Endothelial cell of umbilical vein (primary cell): ENCODE measurements at regions not wholly inside any gene's neighbourhood (a gene's known extent, or its start where the extent isn't known, plus 50 kb on each side); places are given as distances from the start of the nearest gene placed in this dataset.

Source experiments
- BruUV-seq: library from RNA; stranded (reverse); fragments of 400-500 nt; replicated peaks from 2 replicates; lab custom pipeline; 2021; lab: Mats Ljungman, UMichigan
- CTCF ChIA-PET: fragments of 300-600, 350-600 bp; sonication (Branson Sonifier 250); formaldehyde crosslinking; loops from one replicate; lab custom pipeline; 2021; ENCODE audit warnings: antibody characterized with exemption, inconsistent platforms; lab: Charles Lee
- POLR2A ChIA-PET: fragments of 300-600, 350-600 bp; sonication (Branson Sonifier 250); formaldehyde crosslinking; loops from one replicate; lab custom pipeline; 2021; ENCODE audit warnings: antibody characterized with exemption, inconsistent platforms; lab: Charles Lee
- DNase-seq: peaks from one replicate; pipeline ENCODE4 v3.0.0-alpha.2; 2011; ENCODE audit warnings: low read depth, low spot score
- FAIRE-seq: peaks from 2 replicates; lab custom pipeline; 2011; peaks lifted over from hg19 to GRCh38; lab: Jason Lieb, UNC
- H2AFZ ChIP-seq: 2 replicates; pipeline ENCODE4 v1.6.0; 2012; ENCODE audit warnings: low read depth, low read length, control low read depth, inconsistent platforms
- H3K27ac ChIP-seq: 2 replicates; pipeline ENCODE4 v1.5.1; 2011; ENCODE audit warnings: low read depth, mild to moderate bottlenecking, control low read depth, low read length, moderate library complexity; ENCODE audit not compliant: insufficient read depth
- H3K27me3 ChIP-seq, 2 experiments: 2 replicates each; pipeline versions ENCODE4 v1.6.0 to v1.6.1; 2011; ENCODE audit warnings: low read length in 2 of 2, mixed read lengths in 1 of 2; ENCODE audit not compliant: control insufficient read depth in 2 of 2, insufficient read depth in 2 of 2
- H3K36me3 ChIP-seq, 2 experiments: 2 replicates in 1 of 2; 3 replicates in 1 of 2; pipeline ENCODE4 v1.5.1; 2011; ENCODE audit warnings: low read length in 2 of 2, mild to moderate bottlenecking in 1 of 2, moderate library complexity in 1 of 2; ENCODE audit not compliant: control insufficient read depth in 2 of 2, insufficient read depth in 2 of 2; ENCODE audit errors: extremely low read depth in 1 of 2
- H3K4me1 ChIP-seq: 3 replicates; pipeline ENCODE4 v1.5.1; 2011; ENCODE audit warnings: mild to moderate bottlenecking, low read length; ENCODE audit not compliant: control insufficient read depth, insufficient read depth; ENCODE audit errors: extremely low read depth
- H3K4me2 ChIP-seq: 2 replicates; pipeline ENCODE4 v1.6.1; 2011; ENCODE audit warnings: low read length, control low read depth, mixed read lengths; ENCODE audit not compliant: insufficient read depth
- H3K4me3 ChIP-seq, 3 experiments: fragments of 200-600 bp in 1 of 3; sonication (generic), shearing (Covaris generic) in 1 of 3; replicated peaks in 1 of 3; 2 replicates each; pipeline ENCODE4 v1.5.1; 2011 to 2016; ENCODE audit warnings: control low read depth in 3 of 3, low read length in 3 of 3, mild to moderate bottlenecking in 2 of 3, inconsistent platforms in 1 of 3, low read depth in 1 of 3, moderate library complexity in 1 of 3; ENCODE audit not compliant: insufficient read depth in 1 of 3
- H3K79me2 ChIP-seq: 2 replicates; pipeline ENCODE4 v1.6.0; 2012; ENCODE audit warnings: low read length, inconsistent platforms; ENCODE audit not compliant: control insufficient read depth, insufficient read depth
- H3K9ac ChIP-seq: replicated peaks from 2 replicates; pipeline ENCODE3; 2011; ENCODE audit warnings: low read length, control low read depth; ENCODE audit not compliant: insufficient read depth; ENCODE audit errors: extremely low read depth
- H3K9me1 ChIP-seq: replicated peaks from 3 replicates; pipeline ENCODE4 v1.6.0; 2011; ENCODE audit warnings: mild to moderate bottlenecking, low read length; ENCODE audit not compliant: control insufficient read depth, insufficient read depth; ENCODE audit errors: extremely low read depth
- H3K9me3 ChIP-seq: replicated peaks from 2 replicates; pipeline ENCODE4 v1.5.1; 2012; ENCODE audit warnings: low read length, inconsistent platforms; ENCODE audit not compliant: control insufficient read depth, insufficient read depth
- H4K20me1 ChIP-seq: replicated peaks from 2 replicates; pipeline ENCODE3; 2011; ENCODE audit warnings: mild to moderate bottlenecking, low read length; ENCODE audit not compliant: control insufficient read depth, insufficient read depth; ENCODE audit errors: extremely low read depth
- CTCF ChIP-seq, 2 donors: IDR thresholded peaks; 1 replicate in 1 of 2; 2 replicates in 1 of 2; pipeline ENCODE4 v1.5.1; 2011; ENCODE audit warnings: low read length in 2 of 2, mild to moderate bottlenecking in 2 of 2, moderate library complexity in 2 of 2, control low read depth in 1 of 2, inconsistent platforms in 1 of 2, low read depth in 1 of 2; ENCODE audit not compliant: insufficient read depth in 1 of 2; ENCODE audit errors: extremely low read depth in 1 of 2
- EZH2 ChIP-seq: IDR thresholded peaks from 2 replicates; pipeline ENCODE4 v1.6.1; 2012; ENCODE audit warnings: borderline replicate concordance, low read depth, mild to moderate bottlenecking, moderate library complexity, low read length, inconsistent platforms; ENCODE audit not compliant: severe bottlenecking
- FOS ChIP-seq: IDR thresholded peaks from 2 replicates; pipeline ENCODE4 v1.6.1; 2011; ENCODE audit warnings: mild to moderate bottlenecking, low read length, moderate library complexity, borderline replicate concordance; ENCODE audit not compliant: insufficient read depth
- GATA2 ChIP-seq: IDR thresholded peaks from 2 replicates; pipeline ENCODE4 v1.7.0; 2011; ENCODE audit warnings: low read depth, mild to moderate bottlenecking, moderate library complexity, mixed read lengths, low read length; ENCODE audit not compliant: insufficient read length, insufficient read depth
- JUN ChIP-seq: IDR thresholded peaks from 2 replicates; pipeline ENCODE4 v1.6.1; 2011; ENCODE audit warnings: borderline replicate concordance, low read depth; ENCODE audit not compliant: insufficient read length, insufficient read depth
- MAX ChIP-seq: IDR thresholded peaks from 2 replicates; pipeline ENCODE4 v1.6.1; 2011; ENCODE audit not compliant: insufficient read depth, insufficient read length
- POLR2A ChIP-seq: IDR thresholded peaks from 2 replicates; pipeline ENCODE4 v1.6.1; 2012; ENCODE audit warnings: low read depth, mild to moderate bottlenecking, control low read depth, low read length
- POLR2AphosphoS5 ChIP-seq: IDR thresholded peaks from 2 replicates; pipeline ENCODE4 v1.6.1; 2012; ENCODE audit warnings: low read depth, mild to moderate bottlenecking, control low read depth, low read length, moderate library complexity; ENCODE audit not compliant: insufficient read depth
- dilution Hi-C: fragments of 300-500 bp; cut with MboI; formaldehyde crosslinking; loops from one replicate; pipeline ENCODE4 v1.15.0; 2019; ENCODE audit warnings: low sequenced_read_pairs; ENCODE audit not compliant: extremely low pct_ligation_motif_present
- intact Hi-C: fragments of 100-400 bp; cut with micrococcal nuclease; formaldehyde crosslinking; loops from one replicate; pipeline ENCODE4 v1.10.0; 2022

GRCh38 chr3:118548434-118548833 is 486.2 kb downstream of the IGSF11 start:
- no peaks in the 10 kb centered on the region for H3K27me3 ChIP-seq
- H3K9ac ChIP-seq = no peak overlapping the region
- H3K4me3 ChIP-seq = no peak overlapping the region
- FAIRE-seq = no peak
- no peaks in the 10 kb centered on the region for H3K79me2 ChIP-seq
- H3K4me2 ChIP-seq = no peak overlapping the region
- dilution Hi-C loops = no loop called here
- H3K9me3 ChIP-seq = no peaks in the 10 kb centered on the region
- H3K9me1 ChIP-seq = no peaks in the 10 kb centered on the region
- intact Hi-C loops = no loop called here
- H4K20me1 ChIP-seq = no peaks in the 10 kb centered on the region
- ChIA-PET CTCF (no interaction called here), POLR2A (no interaction called here)
- no peak overlapping the region for H2AFZ ChIP-seq
- BruUV-seq = no TSS peak
- no peaks in the 10 kb centered on the region for H3K36me3 ChIP-seq
- TF ChIP-seq JUN (peak; percentile 44), MAX (no peak), EZH2 (no peak), FOS (no peak)
- H3K27ac ChIP-seq = no peak overlapping the region
- peaks cover 17% of the 10 kb centered on the region for H3K4me1 ChIP-seq
- peak; percentile 37 for DNase-seq

- no peak for FAIRE-seq
- Histone ChIP-seq H3K4me1 (peaks cover 17% of the 10 kb centered on the region), H3K27me3 (no peaks in the 10 kb centered on the region), H2AFZ (no peak overlapping the region), H3K36me3 (no peaks in the 10 kb centered on the region), H3K79me2 (no peaks in the 10 kb centered on the region), H3K9me1 (no peaks in the 10 kb centered on the region), H4K20me1 (no peaks in the 10 kb centered on the region), H3K4me2 (no peak overlapping the region), H3K27ac (peak overlapping the region; percentile 5), H3K9me3 (no peaks in the 10 kb centered on the region), H3K4me3 (no peak overlapping the region), H3K9ac (no peak overlapping the region)
- no TSS peak for BruUV-seq
- peak; percentile 8 for DNase-seq
- ChIA-PET CTCF (no interaction called here), POLR2A (no interaction called here)
- intact Hi-C loops (no loop called here), dilution Hi-C loops (no loop called here)
- no peak for TF ChIP-seq EZH2
- no peak for TF ChIP-seq JUN
- no peak for TF ChIP-seq POLR2A
- no peak for TF ChIP-seq POLR2AphosphoS5
- TF ChIP-seq CTCF (IDR thresholded peaks at IDR 0.05; ENCODE audit: extremely low read depth in 1 of 2, insufficient read depth in 1 of 2, low read depth in 1 of 2, low read length in 2 of 2) = no peak
- TF ChIP-seq MAX = no peak
- TF ChIP-seq GATA2 = no peak
Measured at GRCh38 chr3:118550122-118550521, 484.5 kb downstream of the IGSF11 start.
